Activated CD4-positive, alpha-beta T cell treated with anti-CD3 and anti-CD28 coated beads for 48 hours (primary cell): ENCODE measurements at regions not wholly inside any gene's neighbourhood (a gene's known extent, or its start where the extent isn't known, plus 50 kb on each side); places are given as distances from the start of the nearest gene placed in this dataset.
"Not testable (repeated sequence)": the region's sequence is repeated elsewhere in the genome, so short reads cannot be mapped to it uniquely, and the experiment has no call there.

Source experiments
- DNase-seq: peaks from one replicate; pipeline ENCODE4 v3.0.0-alpha.2; 2020

GRCh38 chr7:46261638-46262037, 340.6 kb upstream of the IGFBP3 start:
- DNase-seq = not testable (repeated sequence)

- no peak for DNase-seq
Observed at GRCh38 chr7:46259947-46260346, 338.9 kb upstream of the IGFBP3 start.

GRCh38 chr7:46257761-46258448, 336.8 kb upstream of the IGFBP3 start:
- DNase-seq = no peak

- no peak for DNase-seq
Observed at GRCh38 chr7:46256870-46257661, 336.0 kb upstream of the IGFBP3 start.

GRCh38 chr7:46253520-46253919, 332.4 kb upstream of the IGFBP3 start:
- no peak for DNase-seq

GRCh38 chr7:46247664-46248063, 326.6 kb upstream of the IGFBP3 start:
- DNase-seq = no peak

GRCh38 chr7:46245586-46246111, 324.6 kb upstream of the IGFBP3 start:
- no peak for DNase-seq

- no peak for DNase-seq
Observed at GRCh38 chr7:46244757-46245156, 323.7 kb upstream of the IGFBP3 start.

GRCh38 chr7:46243406-46243805, 322.3 kb upstream of the IGFBP3 start:
- no peak for DNase-seq

GRCh38 chr7:46239846-46240245, 318.8 kb upstream of the IGFBP3 start:
- no peak for DNase-seq

GRCh38 chr7:46237466-46237865, 316.4 kb upstream of the IGFBP3 start:
- DNase-seq = no peak

GRCh38 chr7:46233585-46234329, 312.7 kb upstream of the IGFBP3 start:
- no peak for DNase-seq

- no peak for DNase-seq
Observed at GRCh38 chr7:46230990-46231305, 309.9 kb upstream of the IGFBP3 start.

- DNase-seq = no peak
Observed at GRCh38 chr7:46230298-46230989, 309.4 kb upstream of the IGFBP3 start.

- no peak for DNase-seq
Observed at GRCh38 chr7:46229409-46229808, 308.3 kb upstream of the IGFBP3 start.

- DNase-seq = no peak
Observed at GRCh38 chr7:46226860-46227259, 305.8 kb upstream of the IGFBP3 start.

GRCh38 chr7:46224363-46224762, 303.3 kb upstream of the IGFBP3 start:
- no peak for DNase-seq

GRCh38 chr7:46220066-46220630, 299.1 kb upstream of the IGFBP3 start:
- DNase-seq = no peak

- DNase-seq = no peak
Observed at GRCh38 chr7:46218461-46219200, 297.6 kb upstream of the IGFBP3 start.

- DNase-seq = no peak
Observed at GRCh38 chr7:46215987-46216567, 295.0 kb upstream of the IGFBP3 start.

GRCh38 chr7:46214526-46214925, 293.5 kb upstream of the IGFBP3 start:
- no peak for DNase-seq

GRCh38 chr7:46213154-46213537, 292.1 kb upstream of the IGFBP3 start:
- DNase-seq = no peak
